OCI-M2 (cell line): ENCODE measurements at regions not wholly inside any gene's neighbourhood (a gene's known extent, or its start where the extent isn't known, plus 50 kb on each side); places are given as distances from the start of the nearest gene placed in this dataset.

Source experiments
- DNase-seq: peaks from one replicate; lab custom pipeline; 2025; ENCODE audit not compliant: unreplicated experiment; lab: John Stamatoyannopoulos, UW

- no peak for DNase-seq
Observed at GRCh38 chrX:10744007-10744406, 123.6 kb upstream of the MID1 start.

GRCh38 chrX:10747975-10748374 lies 127.6 kb upstream of the MID1 start:
- DNase-seq = no peak

GRCh38 chrX:10749113-10749512 lies 128.7 kb upstream of the MID1 start:
- DNase-seq = no peak

GRCh38 chrX:10750581-10750980 lies 130.2 kb upstream of the MID1 start:
- DNase-seq = no peak

- DNase-seq = no peak
Observed at GRCh38 chrX:10753116-10753515, 132.7 kb upstream of the MID1 start.

- no peak for DNase-seq
Observed at GRCh38 chrX:10754445-10754844, 134.1 kb upstream of the MID1 start.

GRCh38 chrX:10755439-10756334 lies 135.3 kb upstream of the MID1 start:
- DNase-seq = no peak

GRCh38 chrX:10756441-10756840 lies 136.1 kb upstream of the MID1 start:
- no peak for DNase-seq

GRCh38 chrX:10759141-10759799 lies 138.9 kb upstream of the MID1 start:
- DNase-seq = no peak

- DNase-seq = no peak
Observed at GRCh38 chrX:10761447-10761846, 141.1 kb upstream of the MID1 start.

GRCh38 chrX:10769195-10769594 lies 148.8 kb upstream of the MID1 start:
- no peak for DNase-seq

- no peak for DNase-seq
Observed at GRCh38 chrX:10769696-10770619, 149.6 kb upstream of the MID1 start.

- DNase-seq = no peak
Observed at GRCh38 chrX:10773318-10773717, 152.9 kb upstream of the MID1 start.

- DNase-seq = no peak
Observed at GRCh38 chrX:10781847-10782530, 161.6 kb upstream of the MID1 start.

GRCh38 chrX:10783451-10783995 lies 163.1 kb upstream of the MID1 start:
- DNase-seq = no peak

- no peak for DNase-seq
Observed at GRCh38 chrX:10787264-10787663, 166.9 kb upstream of the MID1 start.

- no peak for DNase-seq
Observed at GRCh38 chrX:10794203-10794630, 173.8 kb upstream of the MID1 start.

GRCh38 chrX:10795721-10796120 lies 175.3 kb upstream of the MID1 start:
- no peak for DNase-seq

GRCh38 chrX:10797466-10797865 lies 177.1 kb upstream of the MID1 start:
- DNase-seq = no peak

GRCh38 chrX:10798041-10798440 lies 177.7 kb upstream of the MID1 start:
- DNase-seq = no peak
